HUDEP-2 (cell line): ENCODE measurements at regions not wholly inside any gene's neighbourhood (a gene's known extent, or its start where the extent isn't known, plus 50 kb on each side); places are given as distances from the start of the nearest gene placed in this dataset.

Experiments used
- DNase-seq, 76 experiments: peaks; one replicate each; lab custom pipeline; 2025; ENCODE audit not compliant: unreplicated experiment in 76 of 76; lab: John Stamatoyannopoulos, UW

GRCh38 chr7:84258628-84259027 lies 64.0 kb upstream of the SEMA3A start:
- no peak for DNase-seq

GRCh38 chr7:84256571-84256971 lies 62.0 kb upstream of the SEMA3A start:
- DNase-seq: no peak

GRCh38 chr7:84251277-84251781 lies 56.7 kb upstream of the SEMA3A start:
- DNase-seq: no peak

GRCh38 chr7:84250452-84250851 lies 55.9 kb upstream of the SEMA3A start:
- DNase-seq: no peak

GRCh38 chr7:84249656-84250055 lies 55.1 kb upstream of the SEMA3A start:
- DNase-seq: no peak

- DNase-seq: no peak
Measured at GRCh38 chr7:84248843-84249242, 54.3 kb upstream of the SEMA3A start.

- no peak for DNase-seq
Measured at GRCh38 chr7:84248267-84248666, 53.7 kb upstream of the SEMA3A start.

- no peak for DNase-seq
Measured at GRCh38 chr7:84247591-84247990, 53.0 kb upstream of the SEMA3A start.

GRCh38 chr7:84245835-84246234 lies 51.2 kb upstream of the SEMA3A start:
- no peak for DNase-seq
